Naive thymus-derived CD4-positive, alpha-beta T cell (primary cell): ENCODE measurements at regions not wholly inside any gene's neighbourhood (a gene's known extent, or its start where the extent isn't known, plus 50 kb on each side); places are given as distances from the start of the nearest gene placed in this dataset.

Source experiments
- ATAC-seq: fragments of 150-1000 bp; cut with Tn5 transposase; 2 replicates; pipeline ENCODE4 v1.10.0; 2021; ENCODE audit warnings: mild to moderate bottlenecking, moderate library complexity
- CTCF ChIA-PET: fragments of 350-600 bp; sonication (Branson Sonifier 250); formaldehyde crosslinking; loops from one replicate; lab custom pipeline; 2021; ENCODE audit warnings: antibody characterized with exemption; lab: Charles Lee
- POLR2A ChIA-PET: fragments of 350-600 bp; sonication (Branson Sonifier 250); formaldehyde crosslinking; loops from one replicate; lab custom pipeline; 2021; ENCODE audit warnings: antibody characterized with exemption, inconsistent platforms; lab: Charles Lee
- DNase-seq, 9 donors: peaks; one replicate each; pipeline versions ENCODE4 v3.0.0 to v3.0.0-alpha.2; 2020 to 2022; ENCODE audit warnings: mixed read lengths in 1 of 9
- H3K27ac ChIP-seq: one replicate; pipeline ENCODE4 v1.7.0; 2013; ENCODE audit warnings: mild to moderate bottlenecking, low read depth, low read length, moderate library complexity
- H3K27me3 ChIP-seq, 2 donors: one replicate each; pipeline ENCODE4 v1.7.0; 2013; ENCODE audit warnings: low read length in 2 of 2, mild to moderate bottlenecking in 2 of 2, moderate library complexity in 2 of 2; ENCODE audit not compliant: control insufficient read depth in 2 of 2, insufficient read depth in 2 of 2
- H3K36me3 ChIP-seq, 3 experiments: 1 replicate in 2 of 3; 2 replicates in 1 of 3; pipeline ENCODE4 v1.7.0; 2013; ENCODE audit warnings: low read length in 3 of 3, mild to moderate bottlenecking in 3 of 3, moderate library complexity in 1 of 3; ENCODE audit not compliant: insufficient read depth in 3 of 3, control insufficient read depth in 2 of 3
- H3K4me1 ChIP-seq, 2 donors: one replicate each; pipeline ENCODE4 v1.7.0; 2013; ENCODE audit warnings: low read length in 2 of 2, mild to moderate bottlenecking in 2 of 2, moderate library complexity in 1 of 2; ENCODE audit not compliant: control insufficient read depth in 2 of 2, insufficient read depth in 2 of 2
- H3K4me3 ChIP-seq: 2 replicates; pipeline ENCODE4 v1.7.0; 2013; ENCODE audit warnings: mild to moderate bottlenecking, low read length
- H3K9me3 ChIP-seq, 3 experiments: 1 replicate in 2 of 3; 2 replicates in 1 of 3; pipeline ENCODE4 v1.7.0; 2013; ENCODE audit warnings: low read length in 3 of 3; ENCODE audit not compliant: control insufficient read depth in 2 of 3
- H3K27ac Mint-ChIP-seq, 9 donors: one replicate each; pipeline ENCODE4 v1.8.0; 2020 to 2022; ENCODE audit warnings: mixed read lengths in 9 of 9, mild to moderate bottlenecking in 8 of 9, moderate library complexity in 5 of 9, inconsistent platforms in 2 of 9
- H3K27me3 Mint-ChIP-seq, 5 donors: one replicate each; pipeline ENCODE4 v1.8.0; 2021 to 2022; ENCODE audit warnings: mixed read lengths in 5 of 5, mild to moderate bottlenecking in 1 of 5
- H3K36me3 Mint-ChIP-seq, 5 donors: one replicate each; pipeline ENCODE4 v1.8.0; 2020 to 2022; ENCODE audit warnings: mixed read lengths in 5 of 5, mild to moderate bottlenecking in 3 of 5, inconsistent platforms in 1 of 5
- H3K4me1 Mint-ChIP-seq, 7 donors: one replicate each; pipeline ENCODE4 v1.8.0; 2020 to 2022; ENCODE audit warnings: mixed read lengths in 7 of 7, mild to moderate bottlenecking in 3 of 7, inconsistent platforms in 1 of 7
- H3K4me3 Mint-ChIP-seq, 10 donors: one replicate each; pipeline ENCODE4 v1.8.0; 2020 to 2022; ENCODE audit warnings: mild to moderate bottlenecking in 10 of 10, mixed read lengths in 10 of 10, moderate library complexity in 6 of 10, inconsistent platforms in 2 of 10
- H3K9me3 Mint-ChIP-seq, 11 donors: one replicate each; pipeline ENCODE4 v1.8.0; 2020 to 2022; ENCODE audit warnings: mixed read lengths in 11 of 11, mild to moderate bottlenecking in 4 of 11, inconsistent platforms in 1 of 11, moderate library complexity in 1 of 11
- intact Hi-C, 2 donors: fragments of 100-400 bp; cut with micrococcal nuclease; formaldehyde crosslinking; loops; one replicate each; pipeline ENCODE4 v1.15.1; 2023

- H3K27me3 Mint-ChIP-seq, result no peaks in the 10 kb centered on the region
- H3K36me3 Mint-ChIP-seq, result peaks cover 4 to 21% (median 15%) of the 10 kb centered on the region in 5 donors
- no peak for ATAC-seq
- intact Hi-C loops, result no loop called here
- ChIA-PET POLR2A (interaction anchor here (0.6 kb wide), 1 partner anchor 97 kb away, joined by 4 read pairs; no protein-coding TSS in a partner anchor), CTCF (no interaction called here)
- H3K27me3 ChIP-seq, result no peaks in the 10 kb centered on the region
- H3K27ac ChIP-seq, result no peak overlapping the region
- no peaks in the 10 kb centered on the region for H3K36me3 ChIP-seq
- no peaks in the 10 kb centered on the region for H3K9me3 ChIP-seq
- H3K4me3 Mint-ChIP-seq, result no peak overlapping the region
- peaks cover 9 to 47% (median 39%) of the 10 kb centered on the region in 7 donors for H3K4me1 Mint-ChIP-seq
- DNase-seq, result no peak
- peaks cover 0 to 7% (median 0%) of the 10 kb centered on the region in 11 donors for H3K9me3 Mint-ChIP-seq
- no peaks in the 10 kb centered on the region for H3K4me1 ChIP-seq
- H3K27ac Mint-ChIP-seq, result peak overlapping the region in 1 of 9 donors; percentile 48
- H3K4me3 ChIP-seq, result no peak overlapping the region
These were observed 459.6 kb upstream of the RGS6 start for GRCh38 chr14:71472356-71473340.

- H3K4me1 Mint-ChIP-seq, result peaks cover 13 to 59% (median 51%) of the 10 kb centered on the region in 7 donors
- H3K27ac ChIP-seq, result no peak overlapping the region
- H3K4me3 ChIP-seq, result no peak overlapping the region
- H3K36me3 Mint-ChIP-seq, result peaks cover 4 to 12% (median 7%) of the 10 kb centered on the region in 5 donors
- H3K4me3 Mint-ChIP-seq, result no peak overlapping the region
- no peaks in the 10 kb centered on the region for H3K4me1 ChIP-seq
- H3K27me3 Mint-ChIP-seq, result no peaks in the 10 kb centered on the region
- intact Hi-C loops, result no loop called here
- DNase-seq (no peak), ATAC-seq (no peak)
- no peaks in the 10 kb centered on the region for H3K9me3 ChIP-seq
- H3K27ac Mint-ChIP-seq, result no peak overlapping the region
- CTCF ChIA-PET, result no interaction called here
- POLR2A ChIA-PET, result no interaction called here
- no peaks in the 10 kb centered on the region for H3K27me3 ChIP-seq
- H3K36me3 ChIP-seq, result no peaks in the 10 kb centered on the region
- no peaks in the 10 kb centered on the region for H3K9me3 Mint-ChIP-seq
These were observed 458.4 kb upstream of the RGS6 start for GRCh38 chr14:71473843-71474242.

GRCh38 chr14:71474301-71475265 is 457.6 kb upstream of the RGS6 start:
- H3K36me3 ChIP-seq, result no peaks in the 10 kb centered on the region
- no peaks in the 10 kb centered on the region for H3K4me1 ChIP-seq
- Mint-ChIP-seq H3K9me3 (no peaks in the 10 kb centered on the region), H3K4me1 (peaks cover 11 to 58% (median 55%) of the 10 kb centered on the region in 7 donors), H3K4me3 (no peak overlapping the region), H3K27me3 (no peaks in the 10 kb centered on the region), H3K36me3 (peaks cover 4 to 7% (median 5%) of the 10 kb centered on the region in 5 donors), H3K27ac (peak overlapping the region in 1 of 9 donors; percentile 22)
- ChIA-PET CTCF (no interaction called here), POLR2A (no interaction called here)
- ATAC-seq (no peak), DNase-seq (no peak)
- H3K27me3 ChIP-seq, result no peaks in the 10 kb centered on the region
- H3K27ac ChIP-seq, result no peak overlapping the region
- intact Hi-C loops, result loop anchor here in 1 of 2 donors (5.0 kb wide), 1 partner anchor 332 kb away; no protein-coding TSS in a partner anchor
- H3K9me3 ChIP-seq, result no peaks in the 10 kb centered on the region
- H3K4me3 ChIP-seq, result no peak overlapping the region

- Mint-ChIP-seq H3K36me3 (peaks cover 4 to 5% (median 4%) of the 10 kb centered on the region in 5 donors), H3K4me3 (no peak overlapping the region), H3K27me3 (no peaks in the 10 kb centered on the region), H3K27ac (peak overlapping the region in 2 of 9 donors; percentile 45 to 47), H3K9me3 (no peaks in the 10 kb centered on the region), H3K4me1 (peaks cover 10 to 56% (median 50%) of the 10 kb centered on the region in 7 donors)
- H3K4me3 ChIP-seq, result no peak overlapping the region
- no peaks in the 10 kb centered on the region for H3K36me3 ChIP-seq
- no peaks in the 10 kb centered on the region for H3K27me3 ChIP-seq
- ATAC-seq (no peak), DNase-seq (no peak)
- no peaks in the 10 kb centered on the region for H3K4me1 ChIP-seq
- CTCF ChIA-PET, result no interaction called here
- intact Hi-C loops, result loop anchor here in 1 of 2 donors (5.0 kb wide), 1 partner anchor 334 kb away; no protein-coding TSS in a partner anchor
- H3K9me3 ChIP-seq, result no peaks in the 10 kb centered on the region
- no peak overlapping the region for H3K27ac ChIP-seq
- POLR2A ChIA-PET, result no interaction called here
These were observed 456.3 kb upstream of the RGS6 start for GRCh38 chr14:71475916-71476315.

GRCh38 chr14:71478542-71478941 is 453.7 kb upstream of the RGS6 start:
- no peaks in the 10 kb centered on the region for H3K36me3 ChIP-seq
- H3K27me3 ChIP-seq, result no peaks in the 10 kb centered on the region
- peaks cover 0 to 19% (median 8%) of the 10 kb centered on the region in 5 donors for H3K36me3 Mint-ChIP-seq
- intact Hi-C loops, result loop anchor here in 1 of 2 donors (2.0 to 5.0 kb wide), 2 partner anchors 158 to 336 kb away; partner anchors contain the start of gene SIPA1L1
- ATAC-seq, result peak; percentile 65
- peak overlapping the region in 3 of 10 donors; percentile 2 to 58 (median 7) for H3K4me3 Mint-ChIP-seq
- ChIA-PET CTCF (interaction anchor here (0.6 kb wide), 3 partner anchors 17 to 377 kb away, joined by 3 read pairs; no protein-coding TSS in a partner anchor), POLR2A (no interaction called here)
- H3K27me3 Mint-ChIP-seq, result no peaks in the 10 kb centered on the region
- DNase-seq, result peak in 3 of 9 donors; percentile 1 to 8 (median 2)
- H3K4me1 ChIP-seq, result no peaks in the 10 kb centered on the region
- no peaks in the 10 kb centered on the region for H3K9me3 Mint-ChIP-seq
- peak overlapping the region in 3 of 9 donors; percentile 6 to 44 (median 16) for H3K27ac Mint-ChIP-seq
- no peak overlapping the region for H3K4me3 ChIP-seq
- peaks cover 7 to 51% (median 43%) of the 10 kb centered on the region in 7 donors for H3K4me1 Mint-ChIP-seq
- no peak overlapping the region for H3K27ac ChIP-seq
- no peaks in the 10 kb centered on the region for H3K9me3 ChIP-seq

GRCh38 chr14:71481021-71481654 is 451.1 kb upstream of the RGS6 start:
- intact Hi-C loops, result no loop called here
- H3K27me3 ChIP-seq, result no peaks in the 10 kb centered on the region
- no peaks in the 10 kb centered on the region for H3K9me3 Mint-ChIP-seq
- no peaks in the 10 kb centered on the region for H3K27me3 Mint-ChIP-seq
- ChIA-PET POLR2A (interaction anchor here (0.6 kb wide), 1 partner anchor 10 kb away, joined by 4 read pairs; no protein-coding TSS in a partner anchor), CTCF (no interaction called here)
- no peaks in the 10 kb centered on the region for H3K4me1 ChIP-seq
- H3K27ac ChIP-seq, result no peak overlapping the region
- H3K9me3 ChIP-seq, result no peaks in the 10 kb centered on the region
- no peak for DNase-seq
- peaks cover 8 to 51% (median 33%) of the 10 kb centered on the region in 7 donors for H3K4me1 Mint-ChIP-seq
- no peaks in the 10 kb centered on the region for H3K36me3 ChIP-seq
- peaks cover 3 to 28% (median 12%) of the 10 kb centered on the region in 5 donors for H3K36me3 Mint-ChIP-seq
- ATAC-seq, result no peak
- no peak overlapping the region for H3K4me3 ChIP-seq
- no peak overlapping the region for H3K27ac Mint-ChIP-seq
- no peak overlapping the region for H3K4me3 Mint-ChIP-seq
